ENCODE measurements at regions not wholly inside any gene's neighbourhood (a gene's known extent, or its start where the extent isn't known, plus 50 kb on each side); places are given as distances from the start of the nearest gene placed in this dataset.

DNA sequence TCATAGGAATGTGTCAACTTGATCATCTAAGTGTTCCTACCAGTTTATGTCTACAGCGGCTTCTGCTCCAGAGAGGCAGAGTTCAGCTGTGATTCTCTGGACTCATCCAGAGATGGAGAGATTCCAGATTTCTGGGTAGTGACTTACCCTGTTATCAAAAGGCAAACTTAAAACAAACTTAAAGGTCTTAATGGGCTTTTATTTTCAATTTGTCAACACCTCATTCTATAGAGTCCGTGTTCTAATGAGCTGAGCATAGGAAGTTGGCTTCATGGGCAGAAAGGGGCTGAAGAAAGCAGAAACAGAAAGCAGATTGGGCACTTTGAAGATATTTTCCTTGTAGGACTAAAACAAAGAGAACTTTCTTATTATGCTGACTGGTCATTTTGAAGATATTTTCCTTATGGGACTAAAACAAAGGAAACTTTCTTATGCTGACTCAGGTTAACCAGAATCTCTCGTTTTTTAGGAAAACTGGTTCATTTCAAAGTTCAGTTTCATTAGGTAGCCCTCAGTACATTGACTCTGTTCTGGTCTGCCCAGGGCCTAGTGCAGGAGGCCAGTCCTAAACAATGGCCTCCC lies 185.1 kb downstream of the CDH26 start:
- Histone ChIP-seq H3F3A (replicated peaks; ENCODE audit: insufficient read depth) (no peaks in the 10 kb centered on the region), H3K27me3 (ENCODE audit: insufficient read depth) (no peaks in the 10 kb centered on the region), H2AFZ (ENCODE audit: low read depth) (no peak overlapping the region), H3K9ac (no peak overlapping the region), H3K27ac (ENCODE audit: low read depth in 2 of 2, low read length in 1 of 2) (no peak overlapping the region), H3K4me2 (no peak overlapping the region), H3K4me3 (ENCODE audit: low read depth in 2 of 2, low read length in 1 of 2) (no peak overlapping the region; a peak in 1 of 4 replicates), H3K79me2 (ENCODE audit: insufficient read depth) (no peaks in the 10 kb centered on the region), H3K9me3 (no peaks in the 10 kb centered on the region), H3K9me2 (no peaks in the 10 kb centered on the region), H3K36me3 (replicated peaks in 1 of 2; ENCODE audit: control insufficient read depth in 1 of 2, insufficient read depth in 2 of 2, low read length in 1 of 2) (no peaks in the 10 kb centered on the region), H4K20me1 (ENCODE audit: insufficient read depth) (no peaks in the 10 kb centered on the region), H3K4me1 (ENCODE audit: control insufficient read depth in 1 of 2, insufficient read depth in 2 of 2, low read depth in 1 of 2, low read length in 1 of 2) (no peaks in the 10 kb centered on the region; a peak in 1 of 4 replicates)
- DNase-seq, result no peak
- no peak for TF ChIP-seq MEF2A (IDR thresholded peaks at IDR 0.05; ENCODE audit: borderline replicate concordance, low read depth)
- no peak for TF ChIP-seq GABPA (IDR thresholded peaks at IDR 0.05; ENCODE audit: low read depth)
- no peak for TF ChIP-seq RXRA (IDR thresholded peaks at IDR 0.05; ENCODE audit: borderline replicate concordance, low read depth)
- no peak for TF ChIP-seq JUND (IDR thresholded peaks at IDR 0.05)
- TF ChIP-seq NRF1 (IDR thresholded peaks at IDR 0.05; ENCODE audit: low read depth, low read length), result no peak
- no peak for TF ChIP-seq GATA2 (CRISPR knock-in tag; IDR thresholded peaks at IDR 0.05)
- TF ChIP-seq TAF1 (IDR thresholded peaks at IDR 0.05; ENCODE audit: borderline replicate concordance, low read depth, low read length), result no peak
- TF ChIP-seq RFX5 (IDR thresholded peaks at IDR 0.05; ENCODE audit: low read length), result no peak
- TF ChIP-seq, protein P1, sequence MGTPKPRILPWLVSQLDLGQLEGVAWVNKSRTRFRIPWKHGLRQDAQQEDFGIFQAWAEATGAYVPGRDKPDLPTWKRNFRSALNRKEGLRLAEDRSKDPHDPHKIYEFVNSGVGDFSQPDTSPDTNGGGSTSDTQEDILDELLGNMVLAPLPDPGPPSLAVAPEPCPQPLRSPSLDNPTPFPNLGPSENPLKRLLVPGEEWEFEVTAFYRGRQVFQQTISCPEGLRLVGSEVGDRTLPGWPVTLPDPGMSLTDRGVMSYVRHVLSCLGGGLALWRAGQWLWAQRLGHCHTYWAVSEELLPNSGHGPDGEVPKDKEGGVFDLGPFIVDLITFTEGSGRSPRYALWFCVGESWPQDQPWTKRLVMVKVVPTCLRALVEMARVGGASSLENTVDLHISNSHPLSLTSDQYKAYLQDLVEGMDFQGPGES (IDR thresholded peaks at IDR 0.05; ENCODE audit: low read depth, low read length), result no peak
- TF ChIP-seq ELF1 (IDR thresholded peaks at IDR 0.05), result no peak
- TF ChIP-seq, protein P2, sequence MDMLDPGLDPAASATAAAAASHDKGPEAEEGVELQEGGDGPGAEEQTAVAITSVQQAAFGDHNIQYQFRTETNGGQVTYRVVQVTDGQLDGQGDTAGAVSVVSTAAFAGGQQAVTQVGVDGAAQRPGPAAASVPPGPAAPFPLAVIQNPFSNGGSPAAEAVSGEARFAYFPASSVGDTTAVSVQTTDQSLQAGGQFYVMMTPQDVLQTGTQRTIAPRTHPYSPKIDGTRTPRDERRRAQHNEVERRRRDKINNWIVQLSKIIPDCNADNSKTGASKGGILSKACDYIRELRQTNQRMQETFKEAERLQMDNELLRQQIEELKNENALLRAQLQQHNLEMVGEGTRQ (IDR thresholded peaks at IDR 0.05; ENCODE audit: borderline replicate concordance, low read depth, low read length), result no peak
- TF ChIP-seq, protein P3, sequence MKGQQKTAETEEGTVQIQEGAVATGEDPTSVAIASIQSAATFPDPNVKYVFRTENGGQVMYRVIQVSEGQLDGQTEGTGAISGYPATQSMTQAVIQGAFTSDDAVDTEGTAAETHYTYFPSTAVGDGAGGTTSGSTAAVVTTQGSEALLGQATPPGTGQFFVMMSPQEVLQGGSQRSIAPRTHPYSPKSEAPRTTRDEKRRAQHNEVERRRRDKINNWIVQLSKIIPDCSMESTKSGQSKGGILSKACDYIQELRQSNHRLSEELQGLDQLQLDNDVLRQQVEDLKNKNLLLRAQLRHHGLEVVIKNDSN (IDR thresholded peaks at IDR 0.05; ENCODE audit: borderline replicate concordance, low read depth), result no peak
- WGBS (ENCODE audit: low lambda C conversion rate), result 8% methylated on average over 3 of the region's 3 CpGs
- ChIA-PET POLR2A (no interaction called here), CTCF (no interaction called here)

DNA sequence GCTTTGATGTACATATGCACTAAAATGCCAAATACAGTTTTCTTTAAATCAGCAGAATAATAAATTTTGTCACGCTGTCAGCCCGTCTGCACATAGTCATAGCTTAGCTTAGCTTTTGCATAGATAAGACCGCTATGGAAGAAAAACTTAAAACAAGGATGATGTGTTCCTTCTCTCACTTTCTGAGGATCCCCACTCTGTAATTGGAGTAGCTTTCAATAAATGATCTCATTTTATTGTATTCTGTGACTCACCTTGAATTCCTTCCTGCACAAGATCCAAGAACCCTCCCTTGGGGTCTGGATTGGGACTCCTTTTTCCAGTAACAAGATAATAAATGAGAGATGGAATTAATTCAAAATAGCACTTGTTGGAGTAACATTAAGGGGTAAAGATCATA lies 186.2 kb downstream of the CDH26 start:
- TF ChIP-seq RXRA (IDR thresholded peaks at IDR 0.05; ENCODE audit: borderline replicate concordance, low read depth) (no peak), RAD21 (IDR thresholded peaks at IDR 0.05; ENCODE audit: low read length) (no peak), EZH2phosphoT487 (IDR thresholded peaks at IDR 0.05; ENCODE audit: borderline replicate concordance, low read depth) (no peak), FOXJ3 (CRISPR knock-in tag; IDR thresholded peaks at IDR 0.05) (no peak), RCOR1 (IDR thresholded peaks at IDR 0.05; ENCODE audit: low read length) (no peak), MEF2A (IDR thresholded peaks at IDR 0.05; ENCODE audit: borderline replicate concordance, low read depth) (no peak), YY1 (IDR thresholded peaks at IDR 0.05; ENCODE audit: low read depth) (no peak), SIN3A (IDR thresholded peaks at IDR 0.05; ENCODE audit: borderline replicate concordance, low read depth, low read length) (no peak), GATA2 (CRISPR knock-in tag; IDR thresholded peaks at IDR 0.05) (no peak), GABPA (IDR thresholded peaks at IDR 0.05; ENCODE audit: low read depth) (no peak)
- Histone ChIP-seq H3K9me3 (no peaks in the 10 kb centered on the region), H4K20me1 (ENCODE audit: insufficient read depth) (no peaks in the 10 kb centered on the region), H3K4me3 (ENCODE audit: low read depth in 2 of 2, low read length in 1 of 2) (no peak overlapping the region), H2AFZ (ENCODE audit: low read depth) (no peak overlapping the region), H3K79me2 (ENCODE audit: insufficient read depth) (no peaks in the 10 kb centered on the region), H3K4me1 (ENCODE audit: control insufficient read depth in 1 of 2, insufficient read depth in 2 of 2, low read depth in 1 of 2, low read length in 1 of 2) (no peaks in the 10 kb centered on the region; a peak in 1 of 4 replicates), H3F3A (replicated peaks; ENCODE audit: insufficient read depth) (no peaks in the 10 kb centered on the region), H3K9ac (no peak overlapping the region), H3K4me2 (no peak overlapping the region), H3K27me3 (ENCODE audit: insufficient read depth) (no peaks in the 10 kb centered on the region), H3K36me3 (replicated peaks in 1 of 2; ENCODE audit: control insufficient read depth in 1 of 2, insufficient read depth in 2 of 2, low read length in 1 of 2) (no peaks in the 10 kb centered on the region), H3K27ac (ENCODE audit: low read depth in 2 of 2, low read length in 1 of 2) (no peak overlapping the region), H3K9me2 (no peaks in the 10 kb centered on the region)
- WGBS (ENCODE audit: low lambda C conversion rate), result 52% methylated on average over 3 of the region's 3 CpGs
- DNase-seq, result no peak
- ChIA-PET POLR2A (no interaction called here), CTCF (no interaction called here)

Data from SK-N-SH (cell line).